HepG2 (cell line): ENCODE measurements at regions not wholly inside any gene's neighbourhood (a gene's known extent, or its start where the extent isn't known, plus 50 kb on each side); places are given as distances from the start of the nearest gene placed in this dataset.

ENCODE experiments used
- ARHGAP35 ChIP-seq: sonication (generic); formaldehyde crosslinking; IDR thresholded peaks from 2 replicates; pipeline ENCODE4 v1.9.0; 2022; ENCODE audit warnings: mild to moderate bottlenecking, inconsistent platforms, moderate library complexity, missing genetic modification reagents, borderline replicate concordance
- ATF7 ChIP-seq, 2 experiments: fragments of 450-650 bp in 1 of 2; sonication (generic) in 1 of 2; formaldehyde crosslinking in 1 of 2; IDR thresholded peaks; 2 replicates each; pipeline versions ENCODE4 v1.4.0 to v1.6.1; 2016 to 2020; ENCODE audit warnings: antibody characterized with exemption in 1 of 2, mild to moderate bottlenecking in 1 of 2, missing genetic modification reagents in 1 of 2
- BORCS8-MEF2B ChIP-seq: sonication (generic); formaldehyde crosslinking; IDR thresholded peaks from 2 replicates; pipeline ENCODE4 v1.8.0; 2022; ENCODE audit warnings: mild to moderate bottlenecking, missing genetic modification reagents
- DBP ChIP-seq: sonication (generic); formaldehyde crosslinking; IDR thresholded peaks from 2 replicates; pipeline ENCODE4 v1.4.0; 2020; ENCODE audit warnings: missing genetic modification reagents; ENCODE audit errors: not compliant biosample characterization
- JDP2 ChIP-seq: sonication (generic); formaldehyde crosslinking; IDR thresholded peaks from 2 replicates; pipeline ENCODE4 v1.8.1; 2022; ENCODE audit warnings: missing genetic modification reagents, borderline replicate concordance
- NRL ChIP-seq: sonication (generic); formaldehyde crosslinking; IDR thresholded peaks from 2 replicates; pipeline ENCODE4 v1.5.0; 2020; ENCODE audit warnings: missing genetic modification reagents, mild to moderate bottlenecking, moderate library complexity, borderline replicate concordance
- PHF21A ChIP-seq: sonication (generic); formaldehyde crosslinking; IDR thresholded peaks from 2 replicates; pipeline ENCODE4 v1.5.0; 2020; ENCODE audit warnings: mild to moderate bottlenecking, missing genetic modification reagents
- RFXAP ChIP-seq: sonication (generic); formaldehyde crosslinking; IDR thresholded peaks from 2 replicates; pipeline ENCODE4 v1.4.0; 2020; ENCODE audit warnings: missing genetic modification reagents, borderline replicate concordance
- SRSF4 ChIP-seq: fragments of 200-400 bp; formaldehyde crosslinking; IDR thresholded peaks from one replicate; pipeline ENCODE4 v1.6.1; 2018; ENCODE audit warnings: mild to moderate bottlenecking, low read depth, low read length, moderate library complexity; ENCODE audit not compliant: poor library complexity, severe bottlenecking
- TOPORS ChIP-seq: sonication (generic); formaldehyde crosslinking; IDR thresholded peaks from 2 replicates; pipeline ENCODE4 v1.8.0; 2023; ENCODE audit warnings: mild to moderate bottlenecking, missing genetic modification reagents
- ZNF207 ChIP-seq: fragments of 450-650 bp; IDR thresholded peaks from 2 replicates; pipeline ENCODE4 v1.6.1; 2016; ENCODE audit warnings: antibody characterized with exemption, borderline replicate concordance
- ZNF383 ChIP-seq: sonication (generic); formaldehyde crosslinking; IDR thresholded peaks from 2 replicates; pipeline ENCODE4 v1.4.0; 2020; ENCODE audit warnings: missing genetic modification reagents, mild to moderate bottlenecking, borderline replicate concordance
- ZNF574 ChIP-seq: sonication (generic); formaldehyde crosslinking; IDR thresholded peaks from 2 replicates; pipeline ENCODE4 v1.4.0; 2020; ENCODE audit warnings: missing genetic modification reagents
- ZNF800 ChIP-seq: sonication (generic); formaldehyde crosslinking; IDR thresholded peaks from 2 replicates; pipeline ENCODE4 v1.4.0; 2020; ENCODE audit warnings: missing genetic modification reagents
- TF ChIP-seq, protein P1 (sequence below): sonication (generic); formaldehyde crosslinking; IDR thresholded peaks from 2 replicates; pipeline ENCODE4 v1.9.0; 2021; ENCODE audit warnings: mild to moderate bottlenecking, missing genetic modification reagents

- TF ChIP-seq RFXAP: no peak
- TF ChIP-seq BORCS8-MEF2B (CRISPR knock-in tag): no peak
- no peak for TF ChIP-seq ATF7 (IDR thresholded peaks at IDR 0.05)
- no peak for TF ChIP-seq ATF7 (CRISPR knock-in tag; IDR thresholded peaks at IDR 0.05)
- no peak for TF ChIP-seq ARHGAP35 (CRISPR knock-in tag)
- no peak for TF ChIP-seq ZNF207
- TF ChIP-seq NRL (CRISPR knock-in tag): no peak
- no peak for TF ChIP-seq ZNF574 (CRISPR knock-in tag)
- TF ChIP-seq TOPORS: no peak
- no peak for TF ChIP-seq JDP2 (CRISPR knock-in tag)
- TF ChIP-seq, protein P1, sequence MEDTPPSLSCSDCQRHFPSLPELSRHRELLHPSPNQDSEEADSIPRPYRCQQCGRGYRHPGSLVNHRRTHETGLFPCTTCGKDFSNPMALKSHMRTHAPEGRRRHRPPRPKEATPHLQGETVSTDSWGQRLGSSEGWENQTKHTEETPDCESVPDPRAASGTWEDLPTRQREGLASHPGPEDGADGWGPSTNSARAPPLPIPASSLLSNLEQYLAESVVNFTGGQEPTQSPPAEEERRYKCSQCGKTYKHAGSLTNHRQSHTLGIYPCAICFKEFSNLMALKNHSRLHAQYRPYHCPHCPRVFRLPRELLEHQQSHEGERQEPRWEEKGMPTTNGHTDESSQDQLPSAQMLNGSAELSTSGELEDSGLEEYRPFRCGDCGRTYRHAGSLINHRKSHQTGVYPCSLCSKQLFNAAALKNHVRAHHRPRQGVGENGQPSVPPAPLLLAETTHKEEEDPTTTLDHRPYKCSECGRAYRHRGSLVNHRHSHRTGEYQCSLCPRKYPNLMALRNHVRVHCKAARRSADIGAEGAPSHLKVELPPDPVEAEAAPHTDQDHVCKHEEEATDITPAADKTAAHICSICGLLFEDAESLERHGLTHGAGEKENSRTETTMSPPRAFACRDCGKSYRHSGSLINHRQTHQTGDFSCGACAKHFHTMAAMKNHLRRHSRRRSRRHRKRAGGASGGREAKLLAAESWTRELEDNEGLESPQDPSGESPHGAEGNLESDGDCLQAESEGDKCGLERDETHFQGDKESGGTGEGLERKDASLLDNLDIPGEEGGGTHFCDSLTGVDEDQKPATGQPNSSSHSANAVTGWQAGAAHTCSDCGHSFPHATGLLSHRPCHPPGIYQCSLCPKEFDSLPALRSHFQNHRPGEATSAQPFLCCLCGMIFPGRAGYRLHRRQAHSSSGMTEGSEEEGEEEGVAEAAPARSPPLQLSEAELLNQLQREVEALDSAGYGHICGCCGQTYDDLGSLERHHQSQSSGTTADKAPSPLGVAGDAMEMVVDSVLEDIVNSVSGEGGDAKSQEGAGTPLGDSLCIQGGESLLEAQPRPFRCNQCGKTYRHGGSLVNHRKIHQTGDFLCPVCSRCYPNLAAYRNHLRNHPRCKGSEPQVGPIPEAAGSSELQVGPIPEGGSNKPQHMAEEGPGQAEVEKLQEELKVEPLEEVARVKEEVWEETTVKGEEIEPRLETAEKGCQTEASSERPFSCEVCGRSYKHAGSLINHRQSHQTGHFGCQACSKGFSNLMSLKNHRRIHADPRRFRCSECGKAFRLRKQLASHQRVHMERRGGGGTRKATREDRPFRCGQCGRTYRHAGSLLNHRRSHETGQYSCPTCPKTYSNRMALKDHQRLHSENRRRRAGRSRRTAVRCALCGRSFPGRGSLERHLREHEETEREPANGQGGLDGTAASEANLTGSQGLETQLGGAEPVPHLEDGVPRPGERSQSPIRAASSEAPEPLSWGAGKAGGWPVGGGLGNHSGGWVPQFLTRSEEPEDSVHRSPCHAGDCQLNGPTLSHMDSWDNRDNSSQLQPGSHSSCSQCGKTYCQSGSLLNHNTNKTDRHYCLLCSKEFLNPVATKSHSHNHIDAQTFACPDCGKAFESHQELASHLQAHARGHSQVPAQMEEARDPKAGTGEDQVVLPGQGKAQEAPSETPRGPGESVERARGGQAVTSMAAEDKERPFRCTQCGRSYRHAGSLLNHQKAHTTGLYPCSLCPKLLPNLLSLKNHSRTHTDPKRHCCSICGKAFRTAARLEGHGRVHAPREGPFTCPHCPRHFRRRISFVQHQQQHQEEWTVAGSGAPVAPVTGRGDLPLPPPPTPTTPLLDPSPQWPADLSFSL (CRISPR knock-in tag): no peak
- no peak for TF ChIP-seq DBP (CRISPR knock-in tag)
- TF ChIP-seq ZNF800 (CRISPR knock-in tag): no peak
- TF ChIP-seq PHF21A (CRISPR knock-in tag): no peak
- TF ChIP-seq SRSF4: no peak
- no peak for TF ChIP-seq ZNF383 (CRISPR knock-in tag)
Measured at GRCh38 chr2:12514631-12515437, 201.9 kb upstream of the TRIB2 start (continued).
